Lung (tissue), 11 donors: ENCODE measurements at regions not wholly inside any gene's neighbourhood (a gene's known extent, or its start where the extent isn't known, plus 50 kb on each side); places are given as distances from the start of the nearest gene placed in this dataset.

Experiments used
- ATAC-seq: fragments of 200-7000 bp; cut with Tn5 transposase; one replicate; pipeline ENCODE4 v1.9.1; 2020; ENCODE audit warnings: moderate number of reproducible peaks; ENCODE audit not compliant: insufficient read depth, low FRiP score
- DNase-seq, 3 donors: peaks; one replicate each; pipeline ENCODE4 v3.0.0-alpha.2; 2013 to 2017
- H3K27ac ChIP-seq, 2 donors: one replicate each; pipeline ENCODE4 v1.5.1; 2013; ENCODE audit warnings: mild to moderate bottlenecking in 2 of 2, moderate library complexity in 2 of 2, control low read depth in 1 of 2, inconsistent platforms in 1 of 2, low read depth in 1 of 2, low read length in 1 of 2
- H3K27me3 ChIP-seq, 3 donors: one replicate each; pipeline ENCODE4 v1.5.1; 2013; ENCODE audit warnings: low read length in 2 of 3; ENCODE audit not compliant: control insufficient read depth in 3 of 3, insufficient read depth in 3 of 3
- H3K36me3 ChIP-seq, 4 donors: one replicate each; pipeline ENCODE4 v1.5.1; 2013; ENCODE audit warnings: low read length in 4 of 4, mild to moderate bottlenecking in 1 of 4, moderate library complexity in 1 of 4; ENCODE audit not compliant: control insufficient read depth in 4 of 4, insufficient read depth in 4 of 4
- H3K4me1 ChIP-seq, 5 donors: one replicate each; pipeline ENCODE4 v1.5.1; 2013; ENCODE audit warnings: low read length in 5 of 5, mild to moderate bottlenecking in 2 of 5, moderate library complexity in 1 of 5; ENCODE audit not compliant: control insufficient read depth in 5 of 5, insufficient read depth in 5 of 5
- H3K4me3 ChIP-seq: one replicate; pipeline ENCODE4 v1.5.1; 2013; ENCODE audit warnings: mild to moderate bottlenecking, control low read depth, moderate library complexity
- H3K9ac ChIP-seq, 2 donors: one replicate each; pipeline ENCODE4 v1.5.1; 2013; ENCODE audit warnings: low read length in 2 of 2, control low read depth in 1 of 2; ENCODE audit not compliant: insufficient read depth in 1 of 2
- H3K9me3 ChIP-seq, 4 donors: one replicate each; pipeline ENCODE4 v1.5.1; 2013; ENCODE audit warnings: low read length in 3 of 4, mild to moderate bottlenecking in 1 of 4, moderate library complexity in 1 of 4; ENCODE audit not compliant: control insufficient read depth in 4 of 4, insufficient read depth in 3 of 4
- CTCF ChIP-seq: IDR thresholded peaks from 2 replicates; pipeline ENCODE4 v1.5.1; 2012; ENCODE audit warnings: mild to moderate bottlenecking; ENCODE audit errors: control extremely low read depth, extremely low read depth
- WGBS, 2 donors: extraction: QIAGEN DNeasy Blood & Tissue Kit; methylation state at CpG; one replicate each; pipeline ENCODE4 v1.1.7; 2013; 5-methylcytosine and 5-hydroxymethylcytosine counted together
- donor health status: control.
- donor health status: control.
- donor health status: Bipolar disorder and iron deficiency.
- donor health status: healthy.
- donor health status: DM: yes; HTN: yes; CAD: no.

- Histone ChIP-seq H3K27me3 (no peaks in the 10 kb centered on the region), H3K9me3 (no peaks in the 10 kb centered on the region), H3K36me3 (no peaks in the 10 kb centered on the region), H3K9ac (no peak overlapping the region), H3K4me3 (no peak overlapping the region), H3K4me1 (peaks cover 0 to 6% (median 3%) of the 10 kb centered on the region in 5 donors), H3K27ac (no peak overlapping the region)
- no peak for TF ChIP-seq CTCF
- DNase-seq = no peak
- ATAC-seq = no peak
- WGBS, 2 donors = 86 to 92% methylated on average over 5 of the region's 5 CpGs
These were observed 173.2 kb upstream of the HDAC4 start for GRCh38 chr2:239574054-239574433.

GRCh38 chr2:239570971-239571520 is 170.2 kb upstream of the HDAC4 start:
- DNase-seq = no peak

GRCh38 chr2:239570216-239570925 is 169.6 kb upstream of the HDAC4 start:
- DNase-seq = no peak
- Histone ChIP-seq H3K36me3 (no peaks in the 10 kb centered on the region), H3K27me3 (peaks cover 0 to 12% (median 9%) of the 10 kb centered on the region in 3 donors), H3K9me3 (no peaks in the 10 kb centered on the region), H3K4me1 (peaks cover 0 to 6% (median 3%) of the 10 kb centered on the region in 5 donors), H3K27ac (no peak overlapping the region), H3K9ac (no peak overlapping the region), H3K4me3 (no peak overlapping the region)
- WGBS, 2 donors = 85 to 90% methylated on average over 15 of the region's 15 CpGs
- ATAC-seq = no peak
- no peak for TF ChIP-seq CTCF

More at GRCh38 chr2:239570971-239571520, 170.2 kb upstream of the HDAC4 start:
- Histone ChIP-seq H3K27me3 (peaks cover 0 to 5% (median 3%) of the 10 kb centered on the region in 3 donors), H3K4me3 (no peak overlapping the region), H3K4me1 (peaks cover 0 to 6% (median 3%) of the 10 kb centered on the region in 5 donors), H3K9me3 (no peaks in the 10 kb centered on the region), H3K9ac (no peak overlapping the region), H3K36me3 (no peaks in the 10 kb centered on the region), H3K27ac (no peak overlapping the region)
- ATAC-seq = no peak
- TF ChIP-seq CTCF = no peak
- 89 to 92% methylated on average over 6 of the region's 6 CpGs for WGBS, 2 donors
